ENCODE measurements at regions not wholly inside any gene's neighbourhood (a gene's known extent, or its start where the extent isn't known, plus 50 kb on each side); places are given as distances from the start of the nearest gene placed in this dataset.

DNA sequence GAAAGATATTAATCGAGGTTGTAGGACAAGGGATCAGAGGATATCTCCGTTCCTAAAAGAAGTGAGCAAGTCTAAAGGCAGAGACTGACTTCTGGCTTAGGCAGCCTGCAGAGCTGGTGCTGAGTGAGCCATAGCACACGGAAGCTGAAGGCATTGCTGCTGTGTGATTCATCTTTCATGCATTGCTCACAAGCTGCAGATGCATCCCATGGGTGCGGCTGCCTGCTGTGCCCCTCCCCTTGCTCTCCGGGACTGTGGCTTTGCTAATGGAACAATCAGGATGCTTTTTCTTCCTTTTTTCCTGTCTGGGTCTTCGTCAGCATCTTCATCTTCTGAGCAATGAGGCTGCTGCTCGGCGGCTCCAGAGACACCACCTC is 341.4 kb downstream of the DIRAS2 start:
- DNase-seq (ENCODE audit: low read depth in 2 of 2): no peak

DNA sequence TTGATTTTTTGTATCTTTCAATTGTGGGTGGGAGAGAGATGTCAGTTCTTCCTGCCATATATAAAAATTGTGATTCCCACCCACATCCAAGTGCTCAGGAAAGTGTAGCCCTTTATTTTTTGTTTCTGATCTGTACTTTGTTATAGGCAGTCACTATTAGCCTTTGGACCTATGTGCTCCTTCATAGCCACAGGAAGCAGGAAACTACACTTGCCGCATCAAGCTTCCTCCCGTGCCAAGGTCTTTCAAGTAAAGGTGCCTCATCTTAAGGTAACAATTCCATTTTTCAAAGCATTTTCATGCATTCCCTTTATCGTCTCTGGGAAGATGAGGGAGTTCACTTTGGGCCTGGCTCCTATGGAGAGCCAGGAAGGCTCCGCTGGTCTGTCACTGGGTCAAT is 339.0 kb downstream of the DIRAS2 start:
- DNase-seq (ENCODE audit: low read depth in 2 of 2): no peak

DNA sequence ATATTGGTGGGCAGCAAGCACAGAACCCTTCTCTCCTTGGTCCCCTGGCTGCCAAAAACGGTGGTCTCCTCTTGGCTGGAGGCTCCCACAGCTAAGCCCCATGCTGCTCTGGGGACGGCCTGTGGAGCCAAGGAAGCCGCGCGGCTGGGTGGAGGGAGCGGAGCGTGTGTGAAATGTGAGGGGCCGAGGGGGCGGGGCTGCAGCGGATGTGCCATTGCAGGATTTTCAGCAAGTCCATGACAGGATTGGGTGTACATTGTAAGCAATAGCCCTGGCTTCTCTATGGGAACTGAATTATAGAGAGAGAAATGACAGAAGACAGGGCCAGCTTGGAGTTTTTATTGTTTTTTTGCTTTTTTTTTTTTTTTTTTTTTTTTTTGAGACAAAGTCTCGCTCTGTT is 336.5 kb downstream of the DIRAS2 start:
- no peak for DNase-seq (ENCODE audit: low read depth in 2 of 2)

DNA sequence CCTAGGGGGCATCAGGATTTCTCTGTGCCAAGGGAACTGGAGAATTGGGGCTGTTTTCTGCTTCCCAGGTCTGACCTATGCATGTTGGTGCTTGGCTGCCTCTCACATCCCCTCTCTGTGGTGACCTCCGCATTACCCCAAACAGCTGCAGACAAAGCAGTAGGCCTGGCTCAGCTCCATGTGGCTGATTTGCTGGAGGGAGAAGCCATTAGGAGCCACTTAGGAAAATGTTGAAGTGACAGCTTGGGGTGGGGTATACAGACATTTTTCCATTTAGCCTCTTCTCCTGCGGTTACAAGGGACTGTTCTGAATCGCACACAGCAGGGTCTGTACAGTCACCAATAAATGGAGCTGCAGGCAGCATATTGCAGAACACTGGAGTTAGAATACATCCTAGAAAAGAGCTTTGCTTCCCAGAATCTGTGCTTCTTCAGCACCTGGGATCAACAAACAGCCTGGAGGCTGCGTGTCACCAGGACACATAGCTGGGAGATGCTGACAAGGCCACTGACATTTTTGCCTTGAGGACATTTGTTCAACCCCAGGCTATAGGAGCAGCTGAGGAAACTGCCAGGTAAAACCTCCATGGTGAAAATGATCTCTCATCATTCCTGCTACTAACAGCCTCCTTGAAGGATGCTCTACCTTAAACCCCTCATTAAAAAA is 335.3 kb downstream of the DIRAS2 start:
- no peak for DNase-seq (ENCODE audit: low read depth in 2 of 2)

DNA sequence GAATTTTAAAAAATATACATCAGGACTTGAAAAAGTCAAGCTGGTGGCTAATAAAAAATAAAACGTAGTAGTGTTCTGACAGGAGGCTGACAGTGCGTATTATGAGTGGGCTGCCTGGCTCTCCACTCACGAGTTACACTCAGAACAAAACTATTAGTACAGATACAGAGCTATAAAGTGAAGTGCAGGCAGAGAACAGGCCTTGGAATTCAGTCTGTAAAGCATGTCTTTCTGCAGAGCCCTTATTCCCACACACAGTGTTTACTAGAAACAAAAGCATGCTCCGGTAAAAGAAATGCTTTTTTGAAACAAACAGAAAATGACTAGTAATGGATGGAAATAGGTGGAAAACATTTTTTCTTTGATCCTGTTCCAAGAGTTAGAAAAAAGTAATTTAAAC is 334.7 kb downstream of the DIRAS2 start:
- DNase-seq (ENCODE audit: low read depth in 2 of 2): no peak

DNA sequence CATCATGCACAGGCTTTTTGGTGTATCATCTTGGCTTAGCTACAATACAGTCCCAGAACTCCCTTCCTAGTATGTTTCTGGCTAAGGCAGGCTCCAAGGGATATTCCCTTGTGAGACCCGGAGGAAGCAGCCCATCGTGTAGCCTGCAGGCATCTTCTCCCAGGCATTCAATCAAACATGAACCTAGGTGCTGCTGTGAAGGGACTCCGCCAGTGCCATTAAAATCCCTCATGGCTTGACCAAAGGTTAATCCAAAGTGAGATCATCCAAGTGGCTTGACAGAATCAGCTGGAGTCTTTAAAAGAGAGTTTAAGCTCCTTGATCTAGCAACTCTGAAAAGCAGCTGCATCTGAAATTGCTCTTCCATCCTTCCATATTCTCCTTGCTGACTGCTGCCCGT is 333.9 kb downstream of the DIRAS2 start:
- DNase-seq (ENCODE audit: low read depth in 2 of 2): no peak

DNA sequence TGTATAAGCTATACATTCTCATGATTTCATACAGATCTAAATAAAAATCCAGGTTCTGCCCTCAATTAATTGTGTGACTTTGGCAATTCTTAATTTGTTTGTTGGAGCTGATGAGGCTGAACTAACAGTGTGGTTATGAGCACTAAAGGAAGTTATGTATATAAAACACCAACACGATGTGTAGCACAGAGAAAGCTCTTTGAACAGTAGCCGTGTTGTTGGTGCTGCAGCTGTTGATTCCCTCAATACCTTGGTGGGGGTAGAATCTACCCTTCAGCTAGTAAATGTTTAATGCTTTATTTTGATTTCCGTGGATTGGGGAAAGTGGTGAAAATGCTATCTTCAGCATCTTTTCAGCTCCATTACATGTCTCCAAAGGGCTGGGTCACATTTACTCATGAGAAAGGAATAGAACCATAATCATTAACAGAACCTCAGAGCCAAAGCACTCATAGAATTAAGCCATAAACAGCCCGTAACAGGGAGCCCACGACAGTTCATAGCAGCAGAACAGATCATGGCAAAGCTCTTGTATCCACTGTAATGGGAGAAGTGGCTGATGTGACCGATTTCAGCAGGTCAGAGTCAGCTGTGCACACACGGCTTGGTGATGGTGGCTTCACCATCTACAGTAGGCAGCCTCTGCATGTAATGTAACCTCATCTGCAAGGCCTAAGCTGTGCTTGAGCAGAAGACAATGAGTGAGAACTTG is 332.7 kb downstream of the DIRAS2 start:
- DNase-seq (ENCODE audit: low read depth in 2 of 2): no peak

DNA sequence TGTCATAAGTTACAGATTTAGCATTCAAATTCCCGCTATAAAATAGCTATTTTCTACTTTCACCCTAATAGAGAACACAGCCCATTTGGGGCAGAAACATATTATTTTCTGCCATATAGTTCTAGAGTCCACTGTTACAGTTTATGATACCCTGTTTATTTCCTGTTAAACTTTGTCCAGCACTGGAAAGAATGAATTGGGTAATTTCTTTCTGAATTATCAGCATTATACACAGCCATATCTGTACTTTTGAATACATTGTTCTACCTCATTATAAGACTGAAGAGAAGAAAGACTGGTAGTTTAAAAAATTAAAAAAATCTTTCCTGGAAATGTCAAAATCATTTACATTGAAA is 332.1 kb downstream of the DIRAS2 start:
- DNase-seq (ENCODE audit: low read depth in 2 of 2): no peak

DNA sequence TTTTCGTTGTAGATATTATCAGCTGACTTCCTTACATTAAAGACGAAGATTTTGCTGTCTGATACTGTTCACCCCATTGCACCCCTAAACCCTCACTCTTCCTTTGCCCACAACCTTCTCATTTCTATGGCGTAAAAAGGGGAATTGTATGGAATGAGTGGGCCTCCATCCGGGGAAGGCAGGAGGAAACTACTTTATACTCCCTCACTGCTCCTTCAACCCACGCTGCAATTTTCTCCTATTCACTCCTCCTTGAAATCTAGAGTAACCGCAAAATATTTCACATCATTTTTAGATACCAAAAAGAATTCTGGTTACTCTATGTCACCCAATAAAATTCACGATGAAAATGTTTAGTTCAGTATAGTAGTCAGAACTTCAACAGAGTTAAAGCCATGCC is 330.8 kb downstream of the DIRAS2 start:
- no peak for DNase-seq (ENCODE audit: low read depth in 2 of 2)

DNA sequence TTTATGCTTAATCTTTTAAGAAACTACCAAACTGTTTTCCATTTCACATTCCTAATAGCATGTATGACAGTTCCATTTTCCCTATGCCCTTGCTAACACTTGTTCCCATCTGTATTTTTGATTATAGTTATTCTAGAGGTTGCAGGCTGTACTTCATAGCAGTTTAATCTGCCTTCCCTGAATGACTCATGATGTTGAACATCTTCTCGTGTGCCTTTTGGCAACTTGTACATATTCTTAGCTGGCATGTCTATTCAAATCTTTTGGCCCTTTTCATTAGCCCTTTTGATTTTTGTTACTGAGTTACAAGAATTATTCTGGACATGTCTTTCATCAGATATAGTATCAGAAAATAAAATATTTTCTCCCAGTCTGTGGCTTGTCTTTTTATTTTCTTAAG is 320.3 kb downstream of the DIRAS2 start:
- DNase-seq (ENCODE audit: low read depth in 2 of 2): no peak

DNA sequence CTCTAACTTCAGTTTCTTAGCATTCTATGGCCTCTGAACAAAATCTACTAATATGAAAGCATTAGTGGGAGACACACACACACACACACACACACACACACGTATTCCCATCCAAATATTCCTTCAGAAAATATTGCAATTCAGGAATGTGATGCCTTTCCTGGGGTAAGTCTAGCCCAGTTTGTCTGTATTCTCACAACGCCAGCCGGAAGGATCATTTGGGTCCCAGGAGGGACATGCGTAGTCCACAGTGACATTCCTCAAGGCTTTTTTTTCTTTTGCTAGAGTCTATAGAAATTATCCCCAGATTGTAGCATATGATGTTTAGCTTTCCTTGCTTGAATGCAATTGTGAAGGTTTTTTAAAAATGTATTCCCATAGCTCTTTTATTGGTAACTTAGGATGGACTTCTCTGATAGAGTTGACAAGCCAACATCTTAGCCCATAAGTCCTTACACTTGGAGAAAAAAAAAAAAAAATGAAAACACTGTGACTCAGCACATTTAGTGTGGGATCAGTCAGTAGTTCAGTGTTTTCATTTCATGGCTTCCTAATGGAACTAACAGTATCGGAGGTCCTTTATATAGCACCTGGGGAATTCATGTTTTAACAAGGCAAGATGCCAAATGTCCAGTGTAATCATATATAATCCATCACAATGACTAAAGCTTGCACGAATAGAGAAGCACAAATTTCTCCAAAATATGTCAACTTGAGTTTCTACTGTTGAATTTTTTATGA is 316.5 kb downstream of the DIRAS2 start:
- no peak for DNase-seq (ENCODE audit: low read depth in 2 of 2)

DNA sequence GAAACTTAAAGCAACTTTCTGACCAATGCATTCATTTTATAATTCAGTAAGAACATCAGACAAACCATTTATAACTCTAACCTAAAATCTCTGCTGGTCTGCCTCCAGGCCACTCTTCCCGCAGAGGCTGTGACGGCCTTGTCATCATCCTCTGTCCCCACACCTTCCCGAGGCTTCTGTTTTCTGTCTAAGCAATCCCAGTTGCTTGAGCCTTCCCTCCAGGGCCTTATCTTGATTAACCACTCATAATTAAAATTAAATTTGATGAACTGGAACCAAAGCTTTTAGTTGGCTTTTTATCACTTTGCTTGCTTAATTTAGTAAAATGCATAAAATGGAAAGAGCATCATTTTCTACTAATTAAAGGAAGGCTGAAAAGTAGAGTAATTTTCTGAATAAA is 312.4 kb downstream of the DIRAS2 start:
- DNase-seq (ENCODE audit: low read depth in 2 of 2): no peak

DNA sequence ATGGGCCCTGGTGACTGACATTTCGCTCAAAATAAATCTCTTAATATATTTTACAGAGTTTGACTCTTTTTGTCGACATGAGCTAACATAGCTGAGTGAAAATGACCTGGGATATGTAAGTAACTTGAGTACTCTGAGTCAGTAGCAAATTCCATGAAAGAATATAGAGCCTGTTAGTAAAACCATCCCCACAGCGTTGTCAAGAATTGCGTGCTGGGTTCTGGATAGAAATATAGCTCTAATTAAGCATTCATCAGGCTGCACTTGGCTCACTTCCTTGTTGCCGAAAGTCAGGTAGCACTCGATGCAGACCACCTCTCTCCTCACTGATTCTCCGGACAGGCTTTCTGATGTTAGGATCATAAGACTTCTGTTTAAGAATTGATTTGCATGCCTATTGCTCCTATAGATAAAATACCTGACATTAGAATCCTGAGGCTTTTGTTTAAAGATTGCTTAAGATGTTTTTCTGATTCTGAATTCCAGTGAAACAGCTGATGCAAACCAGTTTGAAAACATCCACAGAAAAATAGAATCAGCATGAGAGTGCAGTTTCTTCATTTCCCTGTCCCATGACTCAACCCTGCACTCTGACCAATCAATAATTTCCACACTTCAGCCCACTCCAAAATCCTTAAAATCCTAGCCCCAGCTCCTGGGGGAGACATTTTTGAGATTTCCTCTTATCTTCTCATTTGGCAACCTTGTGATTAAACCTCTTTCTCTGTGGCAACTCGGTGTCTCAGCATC is 310.6 kb downstream of the DIRAS2 start:
- no peak for DNase-seq (ENCODE audit: low read depth in 2 of 2)

DNA sequence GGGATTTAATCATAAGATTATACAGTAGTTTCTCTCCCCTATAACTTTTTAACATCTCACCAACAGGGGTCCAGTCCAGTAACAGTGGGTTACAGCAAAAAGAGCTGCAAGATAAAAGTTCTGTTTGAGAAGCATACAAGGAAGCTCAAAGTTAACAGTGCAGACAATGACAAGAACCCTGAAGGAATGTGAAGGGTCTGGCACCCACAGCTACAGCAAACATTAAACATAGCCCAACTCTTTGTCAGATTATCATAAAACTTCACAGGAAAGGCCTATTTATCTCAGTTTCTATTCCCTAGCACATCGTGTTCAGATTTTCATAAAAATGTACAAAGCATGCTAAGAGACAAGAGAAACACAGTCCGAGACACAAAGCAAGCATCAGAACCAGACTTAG is 309.4 kb downstream of the DIRAS2 start:
- no peak for DNase-seq (ENCODE audit: low read depth in 2 of 2)

DNA sequence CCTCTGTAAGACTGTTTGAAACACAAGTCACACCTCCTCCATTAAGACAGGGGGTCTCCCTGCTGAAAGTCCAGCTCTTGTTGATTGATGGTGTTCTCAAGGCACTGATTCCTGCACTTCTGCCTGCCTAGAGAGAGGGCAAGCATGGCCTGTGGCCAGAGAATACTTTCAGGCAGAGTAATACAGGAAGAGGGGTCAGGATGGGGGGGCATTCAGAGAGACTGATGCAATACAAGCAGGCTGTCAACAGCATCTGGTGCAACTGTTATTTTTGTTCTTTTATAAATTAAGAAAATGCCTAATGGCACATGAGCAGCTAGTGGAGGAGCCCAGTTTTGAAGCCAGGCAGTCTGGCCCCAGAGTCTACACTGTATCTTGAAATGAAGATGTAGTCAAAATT is 302.2 kb downstream of the DIRAS2 start:
- DNase-seq (ENCODE audit: low read depth in 2 of 2): no peak

DNA sequence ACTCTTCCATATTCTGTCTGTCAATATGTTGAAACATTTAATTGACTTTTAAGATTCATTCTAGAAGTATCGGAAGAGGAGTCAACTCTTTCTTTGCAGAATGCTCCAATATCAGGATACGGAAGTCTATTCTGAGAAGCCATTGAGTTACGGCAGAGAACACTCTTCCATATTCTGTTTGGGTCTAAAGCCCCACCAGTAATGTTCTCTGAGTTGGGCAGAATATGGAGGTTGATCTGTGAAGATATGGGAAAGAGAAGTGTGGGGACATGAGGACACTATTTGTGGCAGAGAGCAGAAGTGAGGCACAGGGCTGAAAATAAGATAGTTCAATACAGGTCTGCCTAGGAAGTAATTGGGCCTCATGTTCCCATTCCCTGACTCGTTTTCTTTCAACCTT is 300.0 kb downstream of the DIRAS2 start:
- DNase-seq (ENCODE audit: low read depth in 2 of 2): no peak

DNA sequence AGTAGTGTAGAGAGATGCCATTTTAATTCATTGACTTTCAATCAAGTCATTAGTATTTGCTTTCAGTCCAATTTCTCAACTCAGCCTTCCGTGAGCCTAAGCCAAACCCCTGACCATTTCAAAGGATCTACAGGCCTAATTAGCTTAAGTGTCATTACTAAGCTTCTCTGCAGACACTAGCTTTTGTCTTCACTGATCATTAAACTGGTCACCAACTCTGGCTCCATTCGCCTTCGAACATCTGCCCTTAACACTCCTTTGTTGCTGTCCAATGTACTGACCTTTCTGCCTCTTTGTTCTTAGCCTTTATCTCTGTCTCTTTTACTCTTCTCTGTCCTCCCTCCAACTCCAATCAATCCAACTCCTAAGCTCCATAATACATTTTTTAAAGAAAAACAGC is 299.3 kb downstream of the DIRAS2 start:
- no peak for DNase-seq (ENCODE audit: low read depth in 2 of 2)

DNA sequence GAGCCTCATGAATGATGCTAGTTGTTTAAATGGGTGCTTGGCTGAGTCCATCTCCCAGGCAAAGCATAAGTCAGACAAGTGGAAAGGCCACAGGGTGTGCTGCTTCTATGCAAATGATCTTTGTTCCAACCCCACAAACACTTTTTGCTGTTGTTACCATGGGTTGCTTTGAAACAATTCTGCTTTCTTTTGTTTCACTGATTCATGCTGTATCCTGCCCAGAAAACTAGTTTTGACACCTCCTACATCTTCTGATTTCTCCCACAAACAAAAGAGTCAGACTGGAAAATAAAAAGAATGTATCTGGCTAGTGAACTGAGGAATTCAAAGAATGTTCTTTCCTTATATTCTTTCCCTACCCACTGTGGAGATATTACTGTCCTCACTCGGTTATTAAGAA is 298.6 kb downstream of the DIRAS2 start:
- no peak for DNase-seq (ENCODE audit: low read depth in 2 of 2)

DNA sequence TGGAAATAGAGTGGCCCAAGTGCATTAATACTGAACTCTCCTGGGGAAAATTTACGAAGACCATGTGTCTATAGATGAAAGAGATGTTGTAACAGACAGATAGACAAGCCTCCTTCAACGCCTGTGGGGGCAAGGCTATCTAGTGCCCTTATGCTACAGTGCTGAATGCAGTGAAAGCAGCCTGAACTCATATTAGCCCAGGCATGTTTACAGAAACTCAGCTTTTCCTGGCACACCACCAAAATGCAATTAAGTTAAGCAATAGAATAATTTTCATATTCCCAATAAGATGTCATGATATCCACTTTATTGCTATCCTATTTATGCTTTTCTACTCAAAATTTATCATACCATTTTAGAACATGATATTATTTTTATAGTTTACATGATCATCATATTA is 277.0 kb downstream of the DIRAS2 start:
- no peak for DNase-seq (ENCODE audit: low read depth in 2 of 2)

DNA sequence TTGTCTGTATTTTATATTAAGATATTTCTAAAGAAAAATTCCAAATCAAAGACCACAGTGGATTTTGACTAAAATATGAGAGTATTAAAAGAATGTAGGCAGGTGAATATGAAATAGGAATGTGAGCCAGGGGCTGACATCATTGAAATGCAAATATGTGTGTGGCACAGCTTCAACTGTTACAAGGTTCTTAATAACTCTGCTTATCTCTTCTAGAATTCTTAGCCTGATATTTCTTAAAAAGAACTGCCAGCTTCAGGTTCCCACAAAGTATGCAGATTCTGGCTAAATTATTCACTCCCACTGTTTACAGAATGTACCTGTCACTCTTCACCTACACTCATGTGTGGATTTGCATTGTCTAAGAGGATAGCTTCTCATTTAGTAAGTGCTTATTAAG is 274.4 kb downstream of the DIRAS2 start:
- DNase-seq (ENCODE audit: low read depth in 2 of 2): no peak

DNA sequence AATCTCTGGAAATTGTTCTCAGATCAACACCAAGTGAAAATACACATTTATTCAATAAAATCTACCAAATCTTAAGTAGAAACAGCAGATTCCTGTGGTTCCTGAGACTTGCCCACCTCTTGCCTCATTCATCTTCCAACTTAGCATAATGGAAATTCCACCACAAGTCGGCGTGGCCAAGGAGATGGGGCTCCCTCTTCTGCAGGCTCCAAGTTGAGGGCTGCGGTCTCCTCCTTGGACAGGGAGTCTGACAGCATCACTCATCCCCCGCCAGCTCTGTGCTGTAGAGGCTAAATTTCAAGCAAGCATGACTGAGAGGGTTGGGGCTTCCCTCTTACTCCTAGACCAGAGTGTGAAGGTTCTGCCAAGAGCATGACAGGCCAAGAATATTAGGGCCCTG is 273.7 kb downstream of the DIRAS2 start:
- no peak for DNase-seq (ENCODE audit: low read depth in 2 of 2)

DNA sequence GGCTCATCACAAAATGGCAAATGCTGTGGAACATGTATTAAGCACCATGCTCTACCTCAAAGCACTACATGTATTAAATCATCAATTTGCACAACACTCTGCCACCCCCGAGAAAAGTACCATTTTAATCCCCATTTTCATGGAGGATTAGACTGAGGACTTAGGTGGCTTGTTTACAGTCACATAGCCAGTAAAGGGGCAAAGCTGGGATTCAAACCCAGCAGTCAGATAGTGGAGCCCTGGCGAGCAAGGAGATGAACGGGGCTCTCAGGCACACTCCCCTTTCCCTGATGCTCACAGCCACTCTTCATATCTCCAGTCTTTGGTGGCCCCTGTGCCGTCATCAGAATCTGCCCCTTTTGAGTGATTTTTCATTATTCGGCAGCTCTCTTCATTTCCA is 262.9 kb downstream of the DIRAS2 start:
- no peak for DNase-seq (ENCODE audit: low read depth in 2 of 2)

DNA sequence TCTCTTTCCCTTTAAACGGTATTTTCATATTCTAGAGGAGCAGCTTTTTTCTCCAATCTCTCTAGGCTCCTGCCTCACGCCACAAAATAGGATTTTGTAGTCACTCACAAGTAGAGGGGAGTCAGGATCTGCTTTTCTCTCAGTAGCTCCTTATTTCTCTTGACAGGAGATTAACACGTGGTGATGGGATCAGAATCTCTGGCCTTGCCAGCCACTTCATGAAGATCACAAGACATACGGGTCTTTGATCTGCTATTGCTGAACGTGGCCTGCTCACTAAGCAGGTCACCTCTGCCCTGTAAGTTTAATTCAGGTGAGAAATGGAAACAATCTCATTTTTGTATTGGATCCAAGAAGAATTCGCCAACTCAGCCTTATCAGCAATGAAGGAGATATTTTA is 257.5 kb downstream of the DIRAS2 start:
- DNase-seq (ENCODE audit: low read depth in 2 of 2): no peak

All from stimulated activated CD4-positive, alpha-beta T cell treated with anti-CD3 and anti-CD28 coated beads, Interleukin-4, amount 100 ng/mL, for 48 hours (primary cell).